Limb (tissue), 2 donors: ENCODE measurements at regions not wholly inside any gene's neighbourhood (a gene's known extent, or its start where the extent isn't known, plus 50 kb on each side); places are given as distances from the start of the nearest gene placed in this dataset.
"Not testable (repeated sequence)": the region's sequence is repeated elsewhere in the genome, so short reads cannot be mapped to it uniquely, and the experiment has no call there.

Experiments
- DNase-seq, 2 donors: peaks; one replicate each; pipeline ENCODE4 v3.0.0-alpha.2; 2016; ENCODE audit errors: extremely low spot score in 2 of 2

DNA sequence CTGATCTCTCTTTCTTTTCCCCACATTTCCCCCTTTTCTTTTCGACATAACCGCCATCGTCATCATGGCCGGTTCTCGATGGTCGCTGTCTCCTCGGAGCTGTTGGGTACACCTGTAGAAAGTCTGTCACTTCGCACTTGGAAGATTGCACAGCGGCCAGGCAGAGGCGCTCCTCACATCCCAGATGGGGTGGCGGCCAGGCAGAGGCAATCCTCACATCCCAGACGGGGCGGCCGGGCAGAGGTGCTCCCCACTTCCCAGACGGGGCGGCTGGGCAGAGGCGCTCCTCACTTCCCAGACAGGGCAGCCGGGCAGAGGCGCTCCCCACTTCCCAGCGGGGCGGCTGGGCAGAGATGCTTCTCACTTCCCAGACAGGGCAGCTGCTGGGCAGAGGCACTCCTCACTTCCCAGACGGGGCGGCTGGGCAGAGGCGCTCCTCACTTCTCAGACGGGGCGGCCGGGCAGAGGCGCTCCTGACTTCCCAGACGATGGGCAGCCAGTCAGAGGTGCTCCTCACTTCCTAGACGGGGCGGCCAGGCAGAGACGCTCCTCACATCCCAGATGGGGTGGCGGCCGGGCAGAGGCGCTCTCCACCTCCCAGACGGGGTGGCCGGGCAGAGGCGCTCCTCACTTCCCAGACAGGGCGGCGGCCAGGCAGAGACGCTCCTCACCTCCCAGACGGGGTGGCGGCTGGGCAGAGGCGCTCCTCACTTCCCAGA, 110.7 kb downstream of the C5orf15 start:
- DNase-seq: not testable (repeated sequence)

DNA sequence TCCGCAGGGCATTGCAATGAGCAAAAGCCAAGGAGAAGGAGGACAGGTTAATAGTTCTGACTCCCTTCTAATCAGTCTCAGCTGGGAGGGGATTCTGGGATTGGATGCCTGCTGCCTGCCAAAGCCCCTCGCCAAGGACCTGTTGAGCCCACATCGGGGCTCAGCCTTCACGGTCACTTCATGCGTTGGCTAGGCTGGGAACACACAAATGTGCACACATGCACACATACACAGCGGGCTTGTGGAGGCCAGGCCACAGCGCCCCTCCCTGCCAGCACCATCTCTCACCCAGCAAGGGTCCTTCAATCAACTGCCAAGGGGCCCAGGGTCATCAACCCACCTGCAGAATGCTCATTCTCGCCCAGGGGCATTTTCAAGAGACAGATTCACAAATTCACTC, 113.9 kb downstream of the C5orf15 start:
- DNase-seq: no peak

DNA sequence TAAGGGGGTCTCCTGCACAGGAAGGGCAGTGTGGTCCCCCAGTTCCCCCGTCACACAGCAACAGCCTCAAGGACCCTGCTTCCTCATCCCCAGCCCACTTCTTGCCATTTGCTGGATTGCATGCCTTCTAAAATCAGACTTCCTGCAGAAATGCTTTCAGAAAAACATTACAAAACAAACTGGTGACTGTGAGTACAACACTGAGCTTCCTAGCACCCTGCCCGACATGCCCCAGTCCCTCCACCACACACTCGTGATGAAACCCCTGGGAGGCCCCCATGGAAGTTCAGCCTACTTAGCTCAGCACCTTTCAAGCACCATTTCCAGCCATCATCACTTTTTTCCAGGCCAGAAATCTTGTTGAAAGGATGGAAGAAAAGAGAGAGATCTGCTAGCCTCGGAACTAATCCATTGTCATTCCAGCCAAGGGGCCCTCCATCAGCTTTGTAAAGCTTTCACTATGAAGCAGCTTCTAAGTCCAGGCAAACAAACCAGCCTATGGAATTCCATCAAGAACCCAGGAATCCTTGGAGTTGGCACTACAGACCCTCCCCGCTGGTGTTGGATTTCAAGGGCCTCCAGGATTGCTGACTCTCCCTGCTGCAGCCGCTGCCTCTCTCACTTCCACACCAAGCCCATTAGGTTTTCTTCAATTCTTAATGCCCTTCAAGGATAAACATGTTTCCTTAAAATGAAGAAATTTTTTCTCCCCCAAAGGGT, 114.6 kb downstream of the C5orf15 start:
- DNase-seq: no peak

DNA sequence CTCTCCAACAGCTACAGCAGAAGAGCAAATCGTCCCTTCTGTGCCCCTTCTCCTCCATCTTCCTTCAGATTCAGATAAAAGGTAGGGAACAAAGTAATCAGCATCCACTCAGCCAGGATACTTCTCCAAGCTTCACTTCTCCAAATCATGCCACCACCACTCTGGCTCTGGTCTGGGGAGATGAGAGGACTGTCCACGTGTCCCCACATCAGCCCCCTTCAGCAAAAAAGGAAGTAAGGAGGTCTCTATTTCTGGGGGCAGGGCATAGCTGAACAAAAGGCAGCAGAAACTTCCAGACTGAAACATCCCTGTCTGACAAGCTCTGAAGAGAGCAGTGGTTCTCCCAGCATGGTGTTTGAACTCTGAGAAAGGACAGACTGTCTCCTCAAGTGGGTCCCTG, 116.9 kb downstream of the C5orf15 start:
- DNase-seq: no peak

DNA sequence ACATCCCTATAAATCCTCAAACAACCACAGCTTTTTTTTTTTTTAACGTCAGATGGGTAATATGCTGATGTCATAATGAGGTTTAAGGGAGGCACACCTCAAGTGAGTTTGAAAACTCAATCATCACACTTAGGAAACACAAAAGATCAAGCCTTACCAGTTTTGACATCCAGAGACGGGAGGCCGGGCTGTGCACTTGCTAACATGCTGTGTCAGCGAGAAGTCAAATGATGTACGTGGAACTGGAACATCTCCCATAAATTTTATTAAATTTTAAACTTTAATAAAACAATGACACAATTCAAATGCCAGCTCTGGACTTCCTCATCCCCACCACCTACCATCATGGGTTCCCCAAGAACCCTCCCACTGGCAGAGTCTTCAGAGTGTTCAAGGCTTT, 117.6 kb downstream of the C5orf15 start:
- no peak for DNase-seq

DNA sequence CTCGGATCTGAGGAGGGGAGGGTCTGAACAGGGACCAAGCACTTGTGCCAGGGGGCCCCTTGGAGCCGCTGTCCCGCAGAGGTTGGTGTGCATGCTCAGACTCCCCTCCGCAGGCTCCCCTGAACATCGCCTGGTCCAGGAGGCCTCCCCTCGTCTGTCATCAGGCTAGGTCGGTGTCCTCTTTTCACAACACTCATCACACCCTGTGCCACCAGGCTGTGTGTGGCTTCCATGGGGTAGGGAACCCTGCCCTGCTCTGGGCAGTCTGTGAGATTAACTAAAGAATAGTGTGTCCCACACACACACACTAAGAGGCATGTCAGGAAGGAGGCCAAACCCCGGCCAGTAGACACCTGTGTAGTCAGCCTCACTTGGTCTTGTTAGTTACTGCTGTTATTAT, 119.3 kb downstream of the C5orf15 start:
- peak in 1 of 2 donors; percentile 19 for DNase-seq

DNA sequence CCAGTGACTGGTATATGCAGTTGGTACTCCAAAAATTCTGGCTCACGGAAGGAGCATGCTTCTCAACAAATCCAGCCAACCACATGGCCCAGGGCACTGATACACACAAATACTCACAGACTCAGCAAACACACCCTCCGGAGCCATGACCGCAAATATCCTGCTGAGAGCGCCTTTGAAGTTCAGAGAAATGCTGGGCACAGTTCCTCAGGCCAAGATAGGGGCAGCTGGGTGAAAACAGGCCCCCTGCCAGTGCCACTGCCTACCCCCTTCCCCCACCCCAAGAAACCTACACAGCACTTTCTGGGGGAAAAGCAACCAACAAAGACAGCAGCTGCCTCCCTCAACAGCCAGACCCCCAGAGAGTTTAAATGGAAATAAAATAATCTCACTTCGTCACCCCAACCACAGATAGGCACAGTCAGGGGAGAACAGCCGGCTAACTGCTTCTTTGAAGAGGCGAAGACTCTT, 120.0 kb downstream of the C5orf15 start:
- peak in 1 of 2 donors; percentile 30 for DNase-seq

DNA sequence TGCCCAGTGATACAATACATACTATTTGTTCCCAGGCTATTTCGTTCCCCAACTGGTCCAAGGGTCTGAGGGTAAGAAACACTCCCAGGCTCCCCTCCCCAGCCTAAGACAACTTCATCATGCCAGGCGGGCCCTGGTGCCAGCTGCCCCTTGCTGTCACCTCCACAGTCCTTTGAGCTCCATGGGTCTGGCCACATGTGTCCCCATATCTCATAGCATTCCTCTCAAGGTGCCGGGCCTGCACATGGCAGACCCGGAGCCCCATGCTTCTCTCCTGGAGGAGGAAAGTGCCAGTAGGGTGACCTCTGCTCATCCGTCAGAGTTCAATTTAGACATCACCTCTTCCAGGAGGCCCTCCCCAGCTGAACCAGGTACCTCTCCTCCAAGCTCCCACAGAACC, 120.5 kb downstream of the C5orf15 start:
- DNase-seq: no peak

DNA sequence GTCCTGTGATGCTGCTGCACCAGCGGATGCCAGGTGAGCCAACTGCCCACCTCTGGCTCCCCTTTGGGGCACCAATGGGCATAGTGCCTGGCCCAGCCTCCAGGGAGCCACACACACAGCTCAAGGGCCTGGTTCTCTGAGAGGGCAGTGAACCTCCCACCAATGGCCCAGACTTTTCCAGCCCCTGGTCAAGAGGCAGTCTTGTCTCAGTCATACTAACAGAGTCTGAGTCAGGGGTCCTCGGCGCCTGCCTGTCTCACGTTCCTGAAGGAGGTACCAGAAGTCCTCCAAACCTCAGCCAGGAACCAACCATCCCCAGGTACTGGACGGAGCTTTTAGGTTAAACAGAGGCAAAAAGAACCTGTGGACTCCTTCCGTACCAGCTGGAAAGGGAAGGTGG, 121.1 kb downstream of the C5orf15 start:
- DNase-seq: peak in 1 of 2 donors; percentile 24

DNA sequence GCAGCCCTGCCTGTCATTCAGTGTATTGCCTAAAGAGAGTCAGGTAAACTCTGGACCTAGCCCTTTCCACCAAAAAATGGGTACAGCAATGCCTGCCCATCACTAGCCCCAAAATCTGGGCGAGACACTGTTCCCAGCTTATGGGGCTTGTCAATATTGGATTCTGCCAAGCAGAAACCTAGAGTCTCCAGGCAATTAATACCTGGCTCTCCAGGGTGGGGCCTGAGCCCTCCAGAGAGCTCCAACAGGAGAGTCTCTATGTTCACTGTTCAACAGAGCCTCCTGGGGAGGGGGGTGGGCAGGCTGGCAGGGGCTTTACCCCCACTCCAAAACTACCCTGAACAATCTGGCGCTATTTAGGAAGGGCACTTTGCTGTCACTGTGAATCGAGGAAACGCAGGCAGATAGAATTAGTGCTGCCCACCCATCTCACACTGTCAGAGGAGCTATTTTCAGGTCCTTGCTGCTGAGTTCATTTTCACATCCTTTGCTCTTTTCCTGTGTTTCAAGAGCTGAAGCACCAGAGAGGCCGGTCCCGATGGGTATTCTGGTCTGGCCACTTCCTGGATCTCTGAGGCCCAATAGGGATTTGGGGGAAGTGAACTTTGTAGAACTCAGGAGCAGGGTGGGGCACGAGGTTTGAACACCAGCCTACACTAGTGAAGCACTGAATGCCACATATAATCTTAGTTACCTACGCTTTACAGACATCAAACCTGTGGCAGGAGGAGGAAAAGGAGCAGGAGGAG, 121.8 kb downstream of the C5orf15 start:
- no peak for DNase-seq

DNA sequence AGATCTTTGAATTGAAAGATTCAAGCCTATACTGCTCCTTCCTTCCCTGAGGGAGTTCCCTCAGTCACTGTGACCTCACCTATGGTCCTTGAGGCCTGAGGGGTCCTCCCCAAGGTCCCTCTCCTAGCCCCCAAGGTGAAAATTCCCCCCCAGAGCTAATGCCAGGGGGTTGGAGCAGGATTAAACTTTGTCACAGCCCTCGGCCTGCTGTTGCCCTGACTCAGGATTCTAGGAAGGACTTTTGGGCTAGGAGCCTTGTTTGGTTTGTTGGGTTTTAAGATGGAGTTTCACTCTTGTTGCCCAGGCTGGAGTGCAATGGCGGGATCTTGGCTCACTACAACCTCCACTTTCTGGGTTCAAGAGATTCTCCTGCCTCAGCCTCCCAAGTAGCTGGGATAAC, 123.2 kb downstream of the C5orf15 start:
- DNase-seq: no peak

DNA sequence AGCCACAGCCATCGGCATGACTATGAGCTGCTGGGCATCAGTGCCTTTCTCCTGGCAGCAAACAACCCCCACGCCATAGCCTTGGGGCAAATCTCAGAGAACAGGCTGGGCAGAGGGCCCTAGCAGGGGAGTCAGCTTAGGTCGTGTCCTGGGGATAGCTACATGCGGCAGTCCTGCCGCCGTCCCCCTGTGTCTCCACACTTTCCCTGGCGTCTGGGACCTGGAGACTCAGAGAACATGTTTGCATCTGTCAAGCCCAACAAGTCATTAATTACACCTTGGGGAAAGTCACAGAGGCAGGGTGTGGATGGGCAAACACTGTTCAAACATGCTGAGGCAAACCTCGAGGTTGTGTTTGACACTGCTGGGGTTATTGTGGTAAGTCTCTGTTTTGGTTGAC, 123.6 kb downstream of the C5orf15 start:
- DNase-seq: no peak

DNA sequence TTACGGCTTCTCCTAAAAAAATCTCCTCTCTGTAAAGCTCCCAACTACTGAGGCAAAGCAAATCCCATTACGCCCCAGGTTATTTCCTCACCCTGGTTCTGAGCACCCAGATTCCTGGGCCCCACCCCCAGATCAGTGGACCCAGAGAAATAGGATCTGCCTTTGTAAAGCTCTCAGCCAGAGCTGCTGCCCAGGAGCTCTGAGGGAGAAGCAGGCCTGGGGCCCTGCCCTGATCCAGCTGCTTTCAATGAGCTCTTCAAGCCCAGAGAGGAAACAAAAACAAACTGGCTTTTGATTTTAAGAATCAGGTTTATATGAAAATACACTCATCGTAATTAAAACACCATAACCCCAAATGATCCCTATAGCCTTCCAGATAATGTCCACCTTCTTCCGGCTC, 124.5 kb downstream of the C5orf15 start:
- DNase-seq: peak in 1 of 2 donors; percentile 31

DNA sequence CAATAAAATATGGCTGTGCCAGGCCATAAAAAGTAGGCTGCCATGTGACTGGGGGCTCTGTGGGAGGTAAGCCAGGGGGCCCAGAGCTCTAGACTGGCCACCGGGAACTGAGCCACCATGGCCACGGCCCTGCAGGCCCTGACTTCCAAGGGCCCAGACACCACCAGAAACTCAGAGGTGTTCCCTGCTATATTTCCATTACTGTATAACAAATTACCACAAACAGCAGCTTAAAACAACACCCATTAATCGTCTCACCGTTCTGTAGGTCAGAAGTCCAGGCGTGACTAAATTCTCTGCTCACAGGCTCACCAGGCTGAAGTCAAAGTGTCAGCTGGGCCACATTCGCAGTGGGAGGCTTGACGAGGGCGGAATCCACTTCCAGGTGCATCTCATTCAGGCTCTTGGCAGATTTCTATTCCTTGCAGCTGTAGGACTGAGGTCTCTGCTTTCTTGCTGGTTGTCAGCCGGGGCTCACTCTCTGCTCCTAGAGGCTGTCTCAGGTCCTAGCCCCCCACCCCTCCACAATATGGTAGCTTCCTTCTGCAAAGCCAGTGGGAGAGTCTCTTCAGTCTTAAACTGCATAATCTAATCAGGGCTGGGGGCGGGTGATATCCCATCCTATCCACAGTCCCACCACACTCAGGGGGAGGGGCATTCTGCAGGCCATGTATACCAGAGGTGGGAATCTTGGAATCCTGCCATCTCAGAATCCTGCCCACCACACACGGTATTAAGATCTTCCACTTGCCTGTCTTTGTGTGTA, 125.4 kb downstream of the C5orf15 start:
- DNase-seq: no peak

DNA sequence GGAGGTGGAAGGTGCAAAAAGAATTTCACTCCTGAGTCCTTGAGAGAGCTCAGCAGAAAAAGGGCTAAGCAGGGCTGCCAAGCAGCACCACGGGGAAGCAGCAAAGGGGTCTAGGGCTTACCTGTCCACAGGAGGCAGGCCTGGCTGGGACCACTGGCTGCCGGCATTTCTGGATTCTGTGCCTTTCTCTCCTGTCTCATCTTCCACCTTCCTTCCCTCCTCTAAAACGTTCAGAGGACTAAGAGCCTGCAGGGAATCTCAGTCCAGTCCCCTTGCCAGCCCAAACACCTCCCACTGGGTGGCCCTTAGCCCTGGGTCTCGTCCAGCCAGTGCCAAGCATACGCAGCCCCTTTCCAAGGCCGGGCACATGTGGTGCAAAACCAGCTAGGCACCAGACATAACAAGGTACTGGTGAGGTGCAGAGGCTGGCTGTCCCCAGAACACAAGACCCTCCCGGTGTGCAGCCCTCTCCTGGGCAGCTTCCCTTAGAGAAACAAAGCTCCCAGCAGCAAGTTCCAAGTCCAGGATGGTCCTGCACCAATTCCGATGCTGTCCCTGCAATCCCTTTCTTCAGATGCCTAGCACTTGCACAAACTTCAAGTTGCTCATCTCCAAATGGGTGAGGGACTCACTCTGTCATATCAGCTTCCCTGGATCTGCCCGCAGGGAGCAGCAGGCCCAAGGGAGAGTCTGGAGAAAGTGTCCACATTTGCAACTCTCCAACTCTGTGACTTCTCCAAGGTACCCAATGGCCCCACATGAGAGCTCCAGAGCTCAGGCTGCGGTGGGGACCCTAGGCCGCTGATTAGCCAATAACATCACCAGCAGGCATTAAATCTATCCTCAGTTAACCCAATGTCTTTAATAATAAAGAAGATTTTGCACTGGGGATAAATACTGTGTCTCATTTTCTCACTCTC, 126.3 kb downstream of the C5orf15 start:
- DNase-seq: no peak

DNA sequence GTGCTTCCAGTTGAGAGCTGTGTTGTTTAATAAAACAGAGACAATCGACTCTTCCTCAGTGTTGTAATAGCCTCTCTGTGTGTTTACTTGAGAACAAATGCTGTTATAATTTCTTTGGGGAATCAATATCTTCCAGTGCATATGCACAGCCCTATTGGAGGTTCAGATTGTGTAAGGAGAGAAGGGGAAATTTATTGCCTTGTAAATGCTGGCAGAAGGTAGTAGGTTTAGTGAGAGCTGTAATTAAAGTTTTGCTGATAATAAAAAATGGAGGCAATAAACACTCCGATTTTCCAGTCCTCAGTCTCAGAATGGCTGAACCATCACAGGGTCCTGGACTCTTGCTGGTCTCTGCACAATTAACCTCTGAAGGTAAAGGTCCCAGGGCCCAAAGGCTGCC, 128.3 kb downstream of the C5orf15 start:
- DNase-seq: no peak

DNA sequence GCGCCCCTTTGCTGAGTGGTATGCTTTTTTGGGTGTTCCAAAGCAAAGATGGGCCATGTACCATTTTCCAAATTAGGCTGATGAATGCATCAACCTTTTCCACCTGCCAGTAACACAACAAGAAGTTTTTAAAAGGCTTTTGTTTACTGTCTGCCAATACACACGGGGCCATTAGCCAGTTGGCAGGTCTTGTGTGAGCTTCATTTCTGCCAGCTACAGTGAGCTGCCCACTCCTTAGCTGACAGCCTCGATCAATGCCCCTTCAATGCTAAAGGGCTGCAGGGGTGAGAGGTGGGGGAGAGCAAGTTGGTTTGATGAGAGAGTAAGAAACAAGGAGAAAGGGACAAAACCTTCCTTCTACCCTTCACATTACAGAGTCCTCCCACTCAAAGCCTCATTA, 128.7 kb downstream of the C5orf15 start:
- no peak for DNase-seq

DNA sequence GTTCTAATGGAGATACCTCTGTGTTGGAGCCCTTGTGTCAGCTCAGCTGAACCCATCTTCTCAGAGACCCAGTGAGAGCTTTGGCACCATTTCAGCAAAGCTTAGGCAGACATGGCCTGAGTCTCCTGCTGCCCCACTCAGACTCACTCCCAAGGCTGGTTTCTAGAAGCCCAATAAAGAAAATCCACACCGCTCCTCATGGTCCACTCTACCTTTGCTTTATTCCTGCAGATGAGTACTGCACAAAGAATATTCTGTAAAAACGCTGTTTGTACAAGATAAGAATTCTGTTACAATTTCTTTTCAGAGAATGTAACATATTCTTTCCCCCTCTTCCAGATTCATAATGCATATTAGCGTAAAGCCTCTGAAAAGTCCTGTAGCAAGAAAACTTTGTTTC, 129.3 kb downstream of the C5orf15 start:
- DNase-seq: no peak

DNA sequence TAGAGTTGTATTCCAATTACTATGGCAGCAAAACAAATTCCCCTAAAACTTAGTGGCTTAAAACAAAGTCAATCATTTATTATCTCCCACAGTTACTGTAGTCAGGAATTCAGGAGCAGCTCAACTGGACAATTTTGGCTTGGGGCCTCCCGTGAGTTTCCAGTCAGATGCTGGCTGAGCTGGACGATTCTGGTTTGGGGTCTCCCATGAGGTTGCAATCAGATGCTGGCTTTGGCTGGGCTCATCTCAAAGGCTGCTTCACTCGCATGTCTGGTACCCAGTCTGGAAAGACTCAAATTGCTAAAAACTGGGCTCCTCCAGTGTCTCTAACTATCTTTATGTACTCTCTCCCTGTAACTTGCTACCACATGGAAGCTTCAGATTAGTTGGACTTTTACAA, 130.1 kb downstream of the C5orf15 start:
- no peak for DNase-seq

DNA sequence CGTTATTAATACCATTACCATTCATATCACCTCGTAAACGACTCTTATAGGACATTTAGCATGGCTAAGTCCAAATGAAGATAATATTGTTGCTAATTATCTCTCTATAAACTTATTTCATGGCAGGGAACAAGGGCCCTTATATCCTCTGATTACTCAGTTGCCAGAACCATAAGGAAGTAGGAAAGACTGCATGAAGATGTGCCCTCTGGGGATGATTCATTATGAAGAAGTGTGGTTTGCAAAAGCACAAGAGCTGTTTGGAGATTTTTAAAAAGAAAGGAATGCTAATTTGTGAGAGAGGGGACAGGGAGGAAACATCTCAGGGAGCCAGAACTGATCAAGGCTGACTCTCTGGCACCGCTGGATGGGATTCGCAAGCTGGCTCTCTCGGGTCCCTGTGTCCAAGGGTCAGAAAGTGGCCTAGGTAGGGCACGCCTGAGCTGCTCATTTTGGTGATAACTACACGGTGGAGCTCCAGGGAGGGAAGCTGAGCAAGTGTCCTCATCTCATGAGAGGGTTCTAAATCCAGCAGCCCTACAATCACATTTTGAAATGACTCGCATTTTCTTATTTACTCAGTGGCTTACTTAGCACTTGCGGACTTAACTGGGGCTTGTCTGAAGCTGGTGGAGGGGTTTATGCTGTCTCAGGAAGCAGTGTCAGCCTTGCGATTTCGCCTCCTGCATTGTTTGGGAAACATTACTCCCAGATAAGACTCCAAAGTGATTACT, 136.8 kb downstream of the C5orf15 start:
- no peak for DNase-seq
